ENCODE measurements at regions not wholly inside any gene's neighbourhood (a gene's known extent, or its start where the extent isn't known, plus 50 kb on each side); places are given as distances from the start of the nearest gene placed in this dataset.

DNA sequence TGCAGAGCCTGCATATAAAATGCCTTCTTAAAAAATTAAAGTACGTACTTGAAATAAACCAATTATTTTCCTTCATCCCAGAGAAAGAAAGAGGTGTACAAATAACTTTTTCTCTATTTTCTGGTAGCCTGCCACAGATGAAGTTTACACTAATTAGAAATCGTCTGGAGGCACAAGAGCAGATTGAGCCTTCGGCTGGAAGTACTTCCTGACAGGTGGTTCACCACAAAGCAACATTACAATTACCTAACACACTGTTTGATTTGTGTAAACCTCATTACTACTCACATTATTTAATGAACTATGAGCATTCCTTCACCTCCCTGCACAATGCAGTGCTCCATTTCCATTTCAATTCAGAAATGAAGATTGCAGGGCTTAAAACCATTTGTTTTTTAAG, 856.1 kb downstream of the SI start:
- no peaks in the 10 kb centered on the region for H3K4me1 ChIP-seq
- H3K27ac ChIP-seq: no peak overlapping the region
- no peak overlapping the region for H3K4me3 ChIP-seq (replicated peaks in 1 of 3)
- WGBS, 2 donors: 39 to 48% methylated on average over 3 of the region's 3 CpGs
- TF ChIP-seq, protein P1, sequence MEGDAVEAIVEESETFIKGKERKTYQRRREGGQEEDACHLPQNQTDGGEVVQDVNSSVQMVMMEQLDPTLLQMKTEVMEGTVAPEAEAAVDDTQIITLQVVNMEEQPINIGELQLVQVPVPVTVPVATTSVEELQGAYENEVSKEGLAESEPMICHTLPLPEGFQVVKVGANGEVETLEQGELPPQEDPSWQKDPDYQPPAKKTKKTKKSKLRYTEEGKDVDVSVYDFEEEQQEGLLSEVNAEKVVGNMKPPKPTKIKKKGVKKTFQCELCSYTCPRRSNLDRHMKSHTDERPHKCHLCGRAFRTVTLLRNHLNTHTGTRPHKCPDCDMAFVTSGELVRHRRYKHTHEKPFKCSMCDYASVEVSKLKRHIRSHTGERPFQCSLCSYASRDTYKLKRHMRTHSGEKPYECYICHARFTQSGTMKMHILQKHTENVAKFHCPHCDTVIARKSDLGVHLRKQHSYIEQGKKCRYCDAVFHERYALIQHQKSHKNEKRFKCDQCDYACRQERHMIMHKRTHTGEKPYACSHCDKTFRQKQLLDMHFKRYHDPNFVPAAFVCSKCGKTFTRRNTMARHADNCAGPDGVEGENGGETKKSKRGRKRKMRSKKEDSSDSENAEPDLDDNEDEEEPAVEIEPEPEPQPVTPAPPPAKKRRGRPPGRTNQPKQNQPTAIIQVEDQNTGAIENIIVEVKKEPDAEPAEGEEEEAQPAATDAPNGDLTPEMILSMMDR (IDR thresholded peaks at IDR 0.05): no peak
- no peak for TF ChIP-seq POLR2A (IDR thresholded peaks at IDR 0.05)
- DNase-seq: no peak
- intact Hi-C loops (cut with DNase I): no loop called here
- no peaks in the 10 kb centered on the region for H3K9me3 ChIP-seq
- H3K27me3 ChIP-seq: no peaks in the 10 kb centered on the region
- H3K36me3 ChIP-seq: no peaks in the 10 kb centered on the region

DNA sequence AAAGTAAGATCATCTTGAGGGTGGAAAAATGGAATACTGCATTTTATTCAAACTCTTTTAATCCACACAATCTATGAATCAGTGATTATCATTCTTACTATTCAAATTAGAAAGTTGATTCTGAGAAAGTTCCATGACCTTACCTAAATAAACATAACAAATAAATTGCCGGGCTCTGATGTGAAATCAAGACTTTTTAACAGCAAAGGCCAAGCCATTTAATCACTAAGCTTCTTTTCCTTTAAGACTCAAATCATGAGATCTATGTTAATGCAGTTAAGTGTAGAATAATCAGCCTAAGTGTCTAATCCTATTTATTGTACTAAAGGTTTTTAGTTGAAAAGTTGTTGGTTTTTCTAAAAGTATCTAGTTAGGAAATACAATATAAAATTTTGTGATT, 857.0 kb downstream of the SI start:
- WGBS, 2 donors: 53 to 64% methylated on average over 1 of the region's 1 CpG
- H3K36me3 ChIP-seq: no peaks in the 10 kb centered on the region

DNA sequence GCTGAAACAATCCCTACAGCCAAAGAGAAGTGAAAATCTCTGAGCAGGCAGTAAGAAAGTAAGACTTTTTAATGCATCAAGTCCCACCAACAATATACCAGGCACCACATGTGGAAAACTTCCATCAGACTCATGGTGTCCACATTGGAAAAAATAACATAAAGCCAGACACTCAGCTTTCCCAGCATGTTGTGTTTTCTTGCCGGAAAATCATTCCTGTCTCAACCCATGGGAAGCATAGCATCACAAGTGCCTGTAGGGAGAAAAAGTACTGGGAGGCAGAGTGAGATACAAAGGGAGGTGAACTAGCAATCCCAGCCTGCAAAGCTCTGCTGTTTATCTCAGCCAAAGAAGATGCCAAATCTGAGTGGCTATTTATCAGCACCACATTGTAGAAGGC, 868.9 kb downstream of the SI start:
- 79 to 82% methylated on average over 1 of the region's 1 CpG for WGBS, 2 donors
- DNase-seq: no peak
- Histone ChIP-seq H3K4me3 (replicated peaks in 1 of 3) (no peak overlapping the region), H3K27me3 (no peaks in the 10 kb centered on the region), H3K27ac (no peak overlapping the region), H3K9me3 (no peaks in the 10 kb centered on the region), H3K36me3 (no peaks in the 10 kb centered on the region), H3K4me1 (no peaks in the 10 kb centered on the region)
- TF ChIP-seq, protein P1 (IDR thresholded peaks at IDR 0.05): no peak
- no peak for TF ChIP-seq POLR2A (IDR thresholded peaks at IDR 0.05)
- intact Hi-C loops (cut with DNase I): no loop called here

More for the DNA sequence above, 857.0 kb downstream of the SI start:
- Histone ChIP-seq H3K4me1 (no peaks in the 10 kb centered on the region), H3K4me3 (replicated peaks in 1 of 3) (no peak overlapping the region), H3K27ac (no peak overlapping the region), H3K9me3 (no peaks in the 10 kb centered on the region), H3K27me3 (no peaks in the 10 kb centered on the region)
- intact Hi-C loops (cut with DNase I): no loop called here
- TF ChIP-seq, protein P1 (IDR thresholded peaks at IDR 0.05): no peak
- TF ChIP-seq POLR2A (IDR thresholded peaks at IDR 0.05): no peak
- no peak for DNase-seq

DNA sequence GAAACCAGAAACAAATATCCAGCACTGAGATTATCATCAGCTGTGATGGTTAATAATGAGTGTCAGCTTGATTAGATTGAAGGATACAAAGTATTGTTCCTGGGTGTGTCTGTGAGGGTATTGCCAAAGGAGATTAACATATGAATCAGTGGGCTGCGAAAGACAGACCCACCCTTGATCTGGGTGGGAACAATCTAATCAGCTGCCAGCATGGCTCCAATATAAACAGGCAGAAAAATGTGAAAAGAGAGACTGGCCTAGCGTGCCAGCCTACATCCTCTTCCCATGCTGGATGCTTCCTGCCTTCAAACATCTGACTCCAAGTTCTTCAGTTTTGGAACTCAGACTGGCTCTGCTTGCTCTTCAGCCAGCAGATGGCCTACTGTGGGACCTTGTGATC, 869.5 kb downstream of the SI start:
- intact Hi-C loops (cut with DNase I): no loop called here
- WGBS, 2 donors: 57 to 79% methylated on average over 2 of the region's 2 CpGs
- TF ChIP-seq, protein P1 (IDR thresholded peaks at IDR 0.05): no peak
- no peak for TF ChIP-seq POLR2A (IDR thresholded peaks at IDR 0.05)
- no peaks in the 10 kb centered on the region for H3K9me3 ChIP-seq
- H3K27ac ChIP-seq: no peak overlapping the region
- no peaks in the 10 kb centered on the region for H3K27me3 ChIP-seq
- no peaks in the 10 kb centered on the region for H3K4me1 ChIP-seq
- no peak overlapping the region for H3K4me3 ChIP-seq (replicated peaks in 1 of 3)
- no peak for DNase-seq
- H3K36me3 ChIP-seq: no peaks in the 10 kb centered on the region

DNA sequence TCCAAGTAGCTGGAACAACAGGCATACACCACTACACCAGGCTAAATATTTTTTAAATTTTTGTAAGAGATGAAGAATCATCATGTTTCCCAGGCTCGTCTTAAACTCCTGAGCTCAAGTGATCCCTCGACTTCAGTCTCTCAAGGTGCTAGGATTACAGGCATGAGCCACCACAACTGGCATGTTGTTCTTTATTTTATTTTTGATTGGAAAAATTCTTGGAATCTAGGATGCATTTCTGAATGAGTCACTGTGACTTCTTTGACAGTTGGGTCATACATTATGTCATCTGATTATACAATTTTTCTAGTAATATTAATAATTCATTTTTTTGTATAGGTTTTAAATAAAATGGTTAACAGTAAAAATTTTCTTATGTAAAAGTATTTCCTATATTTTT, 870.2 kb downstream of the SI start:
- TF ChIP-seq POLR2A (IDR thresholded peaks at IDR 0.05): no peak
- TF ChIP-seq, protein P1 (IDR thresholded peaks at IDR 0.05): no peak
- no peak overlapping the region for H3K4me3 ChIP-seq (replicated peaks in 1 of 3)
- DNase-seq: no peak
- intact Hi-C loops (cut with DNase I): no loop called here
- no peaks in the 10 kb centered on the region for H3K36me3 ChIP-seq
- H3K27ac ChIP-seq: no peak overlapping the region
- H3K27me3 ChIP-seq: no peaks in the 10 kb centered on the region
- H3K9me3 ChIP-seq: no peaks in the 10 kb centered on the region
- WGBS, 2 donors: 43 to 44% methylated on average over 2 of the region's 2 CpGs
- no peaks in the 10 kb centered on the region for H3K4me1 ChIP-seq
